Activated naive CD4-positive, alpha-beta T cell treated with anti-CD3 and anti-CD28 coated beads, Interleukin-2, amount 50 U/mL, for 72 hours (primary cell): ENCODE measurements at regions not wholly inside any gene's neighbourhood (a gene's known extent, or its start where the extent isn't known, plus 50 kb on each side); places are given as distances from the start of the nearest gene placed in this dataset.

Source experiments
- ATAC-seq, 2 donors: fragments of 150-1000 bp; cut with Tn5 transposase; 2 replicates each; pipeline ENCODE4 v1.10.0; 2021; ENCODE audit warnings: mild to moderate bottlenecking in 2 of 2, moderate library complexity in 2 of 2
- DNase-seq, 2 donors: peaks; one replicate each; pipeline ENCODE4 v3.0.0; 2021 to 2022; ENCODE audit warnings: low spot score in 2 of 2
- H3K27ac Mint-ChIP-seq, 2 donors: one replicate each; pipeline ENCODE4 v1.8.0; 2022; ENCODE audit warnings: mild to moderate bottlenecking in 2 of 2, mixed read lengths in 2 of 2
- H3K36me3 Mint-ChIP-seq, 2 donors: one replicate each; pipeline ENCODE4 v1.8.0; 2022; ENCODE audit warnings: mixed read lengths in 2 of 2
- H3K9me3 Mint-ChIP-seq, 2 donors: one replicate each; pipeline ENCODE4 v1.8.0; 2022; ENCODE audit warnings: mixed read lengths in 2 of 2

- H3K27ac Mint-ChIP-seq: no peak overlapping the region
- ATAC-seq (no peak), DNase-seq (no peak)
- H3K36me3 Mint-ChIP-seq: no peaks in the 10 kb centered on the region
- H3K9me3 Mint-ChIP-seq: no peaks in the 10 kb centered on the region
Measured at GRCh38 chr15:47650564-47650963, 66.7 kb upstream of the SEMA6D start.

- DNase-seq (no peak), ATAC-seq (no peak)
- no peaks in the 10 kb centered on the region for H3K9me3 Mint-ChIP-seq
- H3K36me3 Mint-ChIP-seq: no peaks in the 10 kb centered on the region
- no peak overlapping the region for H3K27ac Mint-ChIP-seq
Measured at GRCh38 chr15:47652328-47652727, 65.0 kb upstream of the SEMA6D start.

- H3K36me3 Mint-ChIP-seq: no peaks in the 10 kb centered on the region
- no peak for ATAC-seq
- H3K27ac Mint-ChIP-seq: no peak overlapping the region
- H3K9me3 Mint-ChIP-seq: no peaks in the 10 kb centered on the region
- DNase-seq: no peak
Measured at GRCh38 chr15:47652844-47653243, 64.5 kb upstream of the SEMA6D start.

- ATAC-seq (no peak), DNase-seq (no peak)
- peaks cover 6 to 8% of the 10 kb centered on the region in 2 donors for H3K9me3 Mint-ChIP-seq
- no peaks in the 10 kb centered on the region for H3K36me3 Mint-ChIP-seq
- no peak overlapping the region for H3K27ac Mint-ChIP-seq
Measured at GRCh38 chr15:47661661-47662180, 55.6 kb upstream of the SEMA6D start.

GRCh38 chr15:47663101-47663500 is 54.2 kb upstream of the SEMA6D start:
- peaks cover 9 to 12% of the 10 kb centered on the region in 2 donors for H3K9me3 Mint-ChIP-seq
- H3K27ac Mint-ChIP-seq: no peak overlapping the region
- no peaks in the 10 kb centered on the region for H3K36me3 Mint-ChIP-seq
- DNase-seq (no peak), ATAC-seq (no peak)
